ENCODE measurements at regions not wholly inside any gene's neighbourhood (a gene's known extent, or its start where the extent isn't known, plus 50 kb on each side); places are given as distances from the start of the nearest gene placed in this dataset.

GRCh38 chr9:36746415-36746814 is 173.7 kb downstream of the MELK start:
- TF ChIP-seq POLR2A (IDR thresholded peaks at IDR 0.05; ENCODE audit: low read depth, low read length) (no peak), POLR2AphosphoS5 (IDR thresholded peaks at IDR 0.05; ENCODE audit: low read depth, low read length) (no peak), TAF1 (IDR thresholded peaks at IDR 0.05; ENCODE audit: borderline replicate concordance, low read depth, low read length) (no peak)

All from GM12892 (cell line).